C4-2B (cell line): ENCODE measurements at regions not wholly inside any gene's neighbourhood (a gene's known extent, or its start where the extent isn't known, plus 50 kb on each side); places are given as distances from the start of the nearest gene placed in this dataset.

Source experiments
- CTCF ChIP-seq: fragments of 450-650 bp; conservative IDR thresholded peaks from 2 replicates; pipeline ENCODE4 v1.5.1; 2017; ENCODE audit warnings: mild to moderate bottlenecking
- ZFX ChIP-seq: fragments of 450-650 bp; IDR thresholded peaks from 2 replicates; pipeline ENCODE4 v1.6.1; 2017

GRCh38 chr4:138927072-138927471 is 88.5 kb upstream of the NOCT start:
- no peak for TF ChIP-seq CTCF
- no peak for TF ChIP-seq ZFX
